Right renal pelvis (tissue), 4 donors: ENCODE measurements at regions not wholly inside any gene's neighbourhood (a gene's known extent, or its start where the extent isn't known, plus 50 kb on each side); places are given as distances from the start of the nearest gene placed in this dataset.

Experiments
- DNase-seq, 4 donors: peaks; one replicate each; pipeline ENCODE4 v3.0.0-alpha.2; 2013; ENCODE audit warnings: low read depth in 4 of 4, low spot score in 3 of 4, missing footprints in 1 of 4

DNA sequence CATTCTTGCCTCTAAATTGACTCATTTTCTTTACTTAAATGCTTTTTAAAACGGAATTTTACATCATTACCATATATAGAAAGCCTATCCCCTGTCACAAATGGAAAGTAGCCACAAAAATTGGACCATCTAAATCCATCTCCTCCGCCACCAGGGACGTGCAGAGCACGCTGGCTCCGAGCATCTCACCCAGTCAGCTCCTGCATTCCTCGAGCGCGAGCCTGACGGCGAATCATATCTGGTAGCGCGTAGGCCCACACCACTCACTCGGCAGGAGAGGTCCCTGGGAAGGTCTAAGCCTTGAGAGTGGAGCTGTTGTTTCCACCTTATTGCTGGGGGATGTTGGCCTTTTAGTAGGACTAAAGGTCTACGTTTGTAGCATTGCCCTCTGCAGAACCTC, 152.4 kb downstream of the TRIM29 start:
- DNase-seq, result no peak

DNA sequence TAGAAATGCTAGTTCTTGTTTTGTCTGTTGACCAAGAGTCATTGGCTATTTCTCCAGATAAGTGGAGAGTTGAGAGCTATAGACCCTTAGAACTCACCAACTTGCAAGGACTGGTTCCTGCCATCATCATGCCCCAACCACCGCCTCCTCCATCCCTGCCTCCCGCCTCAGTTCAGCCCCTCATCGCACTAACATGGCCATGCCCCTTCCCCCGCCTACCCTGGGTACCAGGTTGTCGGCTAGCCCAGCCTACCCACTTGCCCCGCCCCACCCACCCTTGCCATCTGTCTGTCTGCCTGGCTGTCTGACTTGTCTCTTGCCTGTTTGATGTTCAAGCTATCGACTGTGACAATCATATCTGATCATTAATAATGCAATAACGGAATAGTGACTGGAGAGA, 154.1 kb downstream of the TRIM29 start:
- DNase-seq, result no peak

- DNase-seq, result no peak
Measured at GRCh38 chr11:119983240-119983732, 154.6 kb downstream of the TRIM29 start.

DNA sequence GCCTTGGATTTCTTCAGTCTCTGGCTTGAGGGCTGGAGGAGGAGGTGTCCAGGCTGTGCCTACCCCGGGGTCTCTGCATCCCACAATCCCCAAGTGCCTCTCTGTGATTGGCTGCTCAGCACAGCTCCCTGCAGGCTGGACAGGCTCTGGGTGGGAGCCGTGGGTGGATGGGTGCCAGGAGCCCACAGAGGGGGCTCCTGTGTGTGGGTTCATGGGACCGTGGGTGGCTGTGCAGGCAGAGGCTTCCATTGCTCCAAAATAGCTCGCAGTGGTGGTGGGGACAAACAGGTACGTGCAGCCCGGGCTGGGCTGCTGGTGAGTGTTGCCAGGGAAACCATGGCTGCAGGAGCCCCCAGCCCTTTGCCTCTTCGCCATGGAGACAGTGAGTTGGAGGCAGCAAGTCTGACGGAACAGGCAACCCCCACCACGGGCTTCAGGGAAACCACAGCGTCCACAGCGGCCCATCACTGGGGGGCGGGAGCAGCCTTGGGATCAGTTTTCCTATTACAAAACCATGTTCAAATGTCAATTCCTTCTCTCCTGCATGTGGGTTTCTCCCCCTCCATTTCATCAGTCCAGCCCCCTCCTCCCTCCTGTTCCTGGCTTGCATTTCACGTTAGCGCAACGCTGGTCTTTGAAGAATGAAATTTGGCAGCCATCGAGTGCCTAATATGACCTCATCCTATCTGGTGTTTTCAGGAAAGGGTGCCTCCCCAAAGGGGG, 155.2 kb downstream of the TRIM29 start:
- no peak for DNase-seq

GRCh38 chr11:119980431-119980830, 157.5 kb downstream of the TRIM29 start:
- no peak for DNase-seq

DNA sequence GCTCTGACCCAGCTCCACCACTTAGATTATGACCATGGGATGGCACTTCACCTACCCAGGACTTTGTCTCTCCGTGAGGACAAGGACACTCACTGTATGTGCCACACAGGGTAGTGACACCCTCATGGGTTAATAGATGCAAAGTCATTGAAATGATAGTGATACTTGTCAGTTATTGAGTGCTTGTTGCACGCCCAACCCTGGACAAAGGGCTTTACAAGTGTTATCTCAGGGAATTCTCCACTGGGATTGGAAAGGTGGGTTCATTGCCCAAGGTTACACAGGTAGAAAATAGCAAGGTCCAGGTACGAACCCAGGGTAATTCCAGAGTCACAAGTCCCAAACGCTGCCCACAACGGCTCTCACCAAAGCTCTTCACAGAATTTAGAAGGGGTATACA, 158.2 kb downstream of the TRIM29 start:
- DNase-seq, result no peak

DNA sequence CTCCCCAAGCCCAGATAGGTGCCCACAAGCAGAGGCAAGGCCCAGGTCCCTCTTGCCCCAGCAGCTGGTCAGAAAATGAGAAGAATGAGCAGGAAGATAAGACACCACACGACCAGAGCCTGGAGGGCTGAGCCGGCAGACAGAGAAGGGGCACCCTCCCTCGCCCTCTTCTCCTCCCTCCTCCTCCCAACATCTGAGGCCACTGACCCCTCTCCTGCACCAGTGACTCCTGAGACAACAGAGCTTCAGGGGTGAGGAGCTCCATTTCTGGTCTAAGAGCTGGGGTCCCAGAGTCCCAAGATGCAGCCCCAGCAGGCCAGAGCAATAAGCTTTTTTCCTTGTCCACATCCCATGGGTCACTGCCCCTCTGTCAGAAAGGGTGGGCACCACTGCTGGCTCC, 159.2 kb downstream of the TRIM29 start:
- DNase-seq, result no peak

DNA sequence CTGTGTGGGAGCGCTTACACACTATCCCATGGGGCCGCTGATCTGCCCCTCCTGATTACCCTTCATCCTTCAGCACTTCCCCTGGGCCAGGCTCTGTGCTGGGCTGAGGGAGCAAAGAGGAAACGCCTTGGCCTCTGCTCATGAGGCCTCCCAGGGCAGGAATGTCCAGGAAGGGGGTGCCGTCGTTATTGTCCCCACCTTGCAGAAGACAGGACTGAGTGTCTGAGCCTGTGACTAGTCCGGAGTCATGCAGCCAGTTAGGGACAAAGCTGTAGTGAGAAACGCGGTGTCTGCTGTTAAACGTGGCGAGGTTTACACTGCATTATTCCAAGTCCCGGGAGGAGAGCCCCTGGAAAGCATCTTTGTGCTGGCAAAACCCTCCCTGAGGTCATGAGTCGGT, 160.0 kb downstream of the TRIM29 start:
- DNase-seq, result no peak

DNA sequence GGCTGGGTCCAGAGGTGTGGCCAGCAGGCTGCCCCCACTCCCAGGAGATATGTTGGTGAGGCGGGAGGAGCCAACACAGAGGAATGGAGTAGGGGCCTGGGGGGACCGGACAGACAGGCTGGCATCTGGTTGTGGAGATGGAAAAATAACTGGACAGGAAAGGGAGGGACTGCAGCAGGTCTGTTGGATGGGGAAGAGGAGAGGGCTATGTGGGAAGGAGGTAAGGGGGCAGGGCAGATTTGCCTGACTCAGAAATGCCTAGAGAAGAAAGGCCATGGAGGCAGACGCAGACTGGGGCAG, 160.4 kb downstream of the TRIM29 start:
- no peak for DNase-seq

DNA sequence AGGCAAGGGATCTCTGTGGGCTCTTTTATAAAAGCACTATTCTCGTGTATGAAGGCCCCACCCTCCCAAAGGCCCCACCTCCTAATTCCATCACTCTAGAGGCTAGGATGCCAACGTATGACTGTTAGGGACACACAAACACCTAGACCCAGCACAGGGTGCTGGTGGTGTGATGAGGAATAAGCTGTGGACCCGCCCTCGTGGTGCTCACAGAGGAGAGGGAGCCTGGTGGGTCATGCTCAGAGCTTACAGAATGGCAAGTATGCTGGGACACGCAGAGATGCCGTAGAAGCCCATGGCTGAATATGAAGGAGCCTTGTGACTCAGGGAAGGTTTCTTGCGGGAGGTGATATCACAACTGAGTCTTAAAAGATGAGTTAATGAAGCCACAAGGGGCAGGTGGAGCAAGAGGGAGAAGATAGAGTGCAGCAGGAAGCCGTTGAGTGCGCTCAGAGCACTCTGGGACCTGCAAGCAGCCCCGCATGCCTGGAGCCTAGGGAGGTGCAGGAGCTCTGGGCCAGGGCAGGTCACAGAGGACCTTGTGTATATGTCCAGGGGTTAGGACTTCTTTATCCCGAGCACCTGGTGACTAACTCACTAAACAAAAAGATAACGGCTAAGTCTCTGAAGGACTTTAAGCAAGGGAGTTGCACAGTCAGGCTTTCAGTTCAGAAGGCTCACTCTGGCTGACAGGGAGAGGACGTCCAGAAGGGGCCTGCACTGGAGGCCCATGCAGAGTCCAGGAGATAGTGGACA, 160.9 kb downstream of the TRIM29 start:
- no peak for DNase-seq

GRCh38 chr11:119975561-119976152, 162.3 kb downstream of the TRIM29 start:
- no peak for DNase-seq

- no peak for DNase-seq
Measured at GRCh38 chr11:119974467-119974866, 163.4 kb downstream of the TRIM29 start.

GRCh38 chr11:119974051-119974450, 163.9 kb downstream of the TRIM29 start:
- DNase-seq, result no peak

- DNase-seq, result no peak
Measured at GRCh38 chr11:119972281-119972680, 165.6 kb downstream of the TRIM29 start.

- DNase-seq, result no peak
Measured at GRCh38 chr11:119970555-119971304, 167.2 kb downstream of the TRIM29 start.

- no peak for DNase-seq
Measured at GRCh38 chr11:119964136-119965025, 173.5 kb downstream of the TRIM29 start.

GRCh38 chr11:119957951-119958350, 180.0 kb downstream of the TRIM29 start:
- DNase-seq, result no peak

- no peak for DNase-seq
Measured at GRCh38 chr11:119952441-119952840, 185.5 kb downstream of the TRIM29 start.

GRCh38 chr11:119943298-119943655, 194.6 kb downstream of the TRIM29 start:
- no peak for DNase-seq

- DNase-seq, result no peak
Measured at GRCh38 chr11:119942583-119943297, 195.2 kb downstream of the TRIM29 start.
